Prostate gland (tissue), 2 donors: ENCODE measurements at regions not wholly inside any gene's neighbourhood (a gene's known extent, or its start where the extent isn't known, plus 50 kb on each side); places are given as distances from the start of the nearest gene placed in this dataset.

Experiments
- DNase-seq: peaks from one replicate; pipeline ENCODE4 v3.0.0-alpha.2; 2019; ENCODE audit warnings: low spot score
- H3K27ac ChIP-seq, 2 donors: fragments of 200-600 bp; sonication (generic); 2 replicates each; pipeline ENCODE4 v1.5.1; 2017 to 2019
- H3K27me3 ChIP-seq: fragments of 200-600 bp; sonication (generic); replicated peaks from 2 replicates; pipeline ENCODE4 v1.5.1; 2019; ENCODE audit not compliant: insufficient read depth
- H3K36me3 ChIP-seq, 2 donors: fragments of 200-600 bp; sonication (generic); 1 replicate in 1 of 2; 2 replicates in 1 of 2; pipeline versions ENCODE4 v1.5.1 to v1.8.1; 2017 to 2019
- H3K4me1 ChIP-seq: fragments of 200-600 bp; sonication (generic); replicated peaks from 2 replicates; pipeline ENCODE4 v1.5.1; 2019
- H3K4me3 ChIP-seq, 2 donors: fragments of 200-600 bp; sonication (generic); 2 replicates each; pipeline ENCODE4 v1.5.1; 2017 to 2019
- H3K9me3 ChIP-seq: fragments of 200-600 bp; sonication (generic); 2 replicates; pipeline ENCODE4 v1.5.1; 2017
- CTCF ChIP-seq, 4 experiments: fragments of 200-600 bp in 2 of 4; fragments of 450-650 bp in 2 of 4; sonication (generic) in 2 of 4; IDR thresholded peaks; 1 replicate in 3 of 4; 2 replicates in 1 of 4; pipeline ENCODE4 v1.5.1; 2016 to 2019; ENCODE audit warnings: antibody characterized with exemption in 4 of 4, mild to moderate bottlenecking in 2 of 4, moderate library complexity in 2 of 4
- POLR2A ChIP-seq: fragments of 450-650 bp; IDR thresholded peaks from one replicate; pipeline ENCODE4 v1.6.1; 2016; ENCODE audit warnings: antibody characterized with exemption, mild to moderate bottlenecking
- POLR2AphosphoS5 ChIP-seq: sonication (generic); formaldehyde crosslinking; IDR thresholded peaks from one replicate; pipeline ENCODE4 v1.6.1; 2017; ENCODE audit warnings: antibody characterized with exemption
- WGBS: methylation state at CpG from one replicate; pipeline ENCODE4 v1.1.5; 2018; 5-methylcytosine and 5-hydroxymethylcytosine counted together
- intact Hi-C: fragments of 100-400 bp; cut with DNase I; formaldehyde crosslinking; loops from one replicate; pipeline ENCODE4 v1.14.2; 2022

- H3K27me3 ChIP-seq, result no peaks in the 10 kb centered on the region
- DNase-seq, result no peak
- no peaks in the 10 kb centered on the region for H3K4me1 ChIP-seq
- no peaks in the 10 kb centered on the region for H3K9me3 ChIP-seq
- no peak for TF ChIP-seq POLR2A
- no peak for TF ChIP-seq CTCF (IDR thresholded peaks at IDR 0.05)
- no peak for TF ChIP-seq POLR2AphosphoS5
- H3K36me3 ChIP-seq, result no peaks in the 10 kb centered on the region
- no peak overlapping the region for H3K27ac ChIP-seq
- no peak overlapping the region for H3K4me3 ChIP-seq
- 58% methylated on average over 3 of the region's 3 CpGs for WGBS
- intact Hi-C loops, result no loop called here
These were observed 366.0 kb upstream of the TBL1XR1 start for GRCh38 chr3:177563243-177563780.

- Histone ChIP-seq H3K36me3 (no peaks in the 10 kb centered on the region), H3K4me1 (no peaks in the 10 kb centered on the region), H3K4me3 (no peak overlapping the region), H3K27me3 (no peaks in the 10 kb centered on the region), H3K27ac (no peak overlapping the region), H3K9me3 (no peaks in the 10 kb centered on the region)
- intact Hi-C loops, result no loop called here
- no peak for DNase-seq
- no peak for TF ChIP-seq POLR2AphosphoS5
- no peak for TF ChIP-seq CTCF (IDR thresholded peaks at IDR 0.05)
- no peak for TF ChIP-seq POLR2A
- 50% methylated on average over 3 of the region's 3 CpGs for WGBS
These were observed 366.5 kb upstream of the TBL1XR1 start for GRCh38 chr3:177563792-177564191.

- intact Hi-C loops, result no loop called here
- 81% methylated on average over 2 of the region's 2 CpGs for WGBS
- H3K27me3 ChIP-seq, result no peaks in the 10 kb centered on the region
These were observed 368.7 kb upstream of the TBL1XR1 start for GRCh38 chr3:177565981-177566380.

GRCh38 chr3:177567833-177568232 lies 370.6 kb upstream of the TBL1XR1 start:
- H3K36me3 ChIP-seq, result no peaks in the 10 kb centered on the region
- H3K4me1 ChIP-seq, result no peaks in the 10 kb centered on the region
- TF ChIP-seq POLR2AphosphoS5, result no peak
- TF ChIP-seq CTCF (IDR thresholded peaks at IDR 0.05), result no peak
- no peak for TF ChIP-seq POLR2A
- DNase-seq, result no peak
- no peak overlapping the region for H3K4me3 ChIP-seq
- no peaks in the 10 kb centered on the region for H3K9me3 ChIP-seq
- intact Hi-C loops, result no loop called here
- 96% methylated on average over 1 of the region's 1 CpG for WGBS
- no peak overlapping the region for H3K27ac ChIP-seq
- H3K27me3 ChIP-seq, result no peaks in the 10 kb centered on the region

More at GRCh38 chr3:177565981-177566380, 368.7 kb upstream of the TBL1XR1 start:
- Histone ChIP-seq H3K36me3 (no peaks in the 10 kb centered on the region), H3K9me3 (no peaks in the 10 kb centered on the region), H3K4me1 (no peaks in the 10 kb centered on the region), H3K4me3 (no peak overlapping the region), H3K27ac (no peak overlapping the region)
- TF ChIP-seq POLR2AphosphoS5 (no peak), CTCF (IDR thresholded peaks at IDR 0.05) (no peak), POLR2A (no peak)
- DNase-seq, result no peak

GRCh38 chr3:177569193-177569592 lies 371.9 kb upstream of the TBL1XR1 start:
- WGBS, result 84% methylated on average over 4 of the region's 4 CpGs
- Histone ChIP-seq H3K4me1 (no peaks in the 10 kb centered on the region), H3K27ac (no peak overlapping the region), H3K9me3 (no peaks in the 10 kb centered on the region), H3K27me3 (no peaks in the 10 kb centered on the region), H3K36me3 (no peaks in the 10 kb centered on the region), H3K4me3 (no peak overlapping the region)
- intact Hi-C loops, result no loop called here
- TF ChIP-seq POLR2AphosphoS5 (no peak), POLR2A (no peak), CTCF (IDR thresholded peaks at IDR 0.05) (no peak)
- DNase-seq, result no peak
